A549 (cell line): ENCODE measurements at regions not wholly inside any gene's neighbourhood (a gene's known extent, or its start where the extent isn't known, plus 50 kb on each side); places are given as distances from the start of the nearest gene placed in this dataset.

Experiments used
- ATAC-seq, 2 experiments: fragments of 200-7000 bp in 1 of 2; fragments of >200 bp in 1 of 2; cut with Nextera tagmentation in 1 of 2; cut with Tn5 transposase in 1 of 2; 3 replicates each; pipeline versions ENCODE4 v1.8.0 to v1.9.1; 2018 to 2020; ENCODE audit warnings: mild to moderate bottlenecking in 1 of 2, moderate library complexity in 1 of 2
- CTCF ChIA-PET: fragments of 300-600 bp; sonication (Branson Sonifier 250); formaldehyde crosslinking; extraction: SDS; loops from one replicate; lab custom pipeline; 2021; ENCODE audit warnings: antibody characterized with exemption, inconsistent platforms; lab: Yijun Ruan, JAX
- POLR2A ChIA-PET: fragments of 350-600 bp; formaldehyde crosslinking; extraction: SDS; loops from one replicate; lab custom pipeline; 2021; ENCODE audit warnings: antibody characterized with exemption, inconsistent platforms; lab: Yijun Ruan, JAX
- DNase-seq, 2 experiments: peaks; one replicate each; pipeline versions ENCODE4 v3.0.0 to v3.0.0-alpha.2; 2011 to 2016; ENCODE audit warnings: low read depth in 1 of 2, low spot score in 1 of 2
- FAIRE-seq: peaks from 2 replicates; lab custom pipeline; 2011; peaks lifted over from hg19 to GRCh38; lab: Jason Lieb, UNC
- H3K27ac ChIP-seq, 2 experiments: fragments of >200 bp; sonication (Bioruptor Twin); formaldehyde crosslinking; 3 replicates each; pipeline ENCODE4 v1.5.1; 2016 to 2017
- H3K4me1 ChIP-seq: fragments of >200 bp; sonication (Bioruptor Twin); formaldehyde crosslinking; 3 replicates; pipeline ENCODE4 v1.6.1; 2016
- H3K4me2 ChIP-seq: fragments of >200 bp; sonication (Bioruptor Twin); formaldehyde crosslinking; 3 replicates; pipeline ENCODE4 v1.6.1; 2016
- H3K4me3 ChIP-seq: fragments of >200 bp; sonication (Bioruptor Twin); formaldehyde crosslinking; 3 replicates; pipeline ENCODE4 v1.5.1; 2016
- H3K9me3 ChIP-seq: fragments of >200 bp; sonication (Bioruptor Twin); formaldehyde crosslinking; 3 replicates; pipeline ENCODE4 v1.6.1; 2016
- ATOH8 ChIP-seq: fragments of 250-450 bp; sonication (Bioruptor Pico); IDR thresholded peaks from 2 replicates; pipeline ENCODE4 v1.5.0; 2020; ENCODE audit warnings: low read depth, mild to moderate bottlenecking, moderate library complexity
- BHLHE40 ChIP-seq: IDR thresholded peaks from 2 replicates; pipeline ENCODE4 v1.6.1; 2012; ENCODE audit warnings: low read depth, low read length, inconsistent platforms
- CHD2 ChIP-seq: fragments of 150-350 bp; IDR thresholded peaks from 2 replicates; pipeline ENCODE4 v1.6.1; 2014; ENCODE audit warnings: low read length; ENCODE audit not compliant: partially characterized antibody
- EHF ChIP-seq: fragments of 250-450 bp; sonication (Bioruptor Pico); IDR thresholded peaks from 2 replicates; pipeline ENCODE4 v1.5.0; 2020; ENCODE audit warnings: mild to moderate bottlenecking
- ESRRA ChIP-seq: fragments of 150-350 bp; IDR thresholded peaks from 2 replicates; pipeline ENCODE4 v1.6.1; 2014; ENCODE audit warnings: mild to moderate bottlenecking, low read length, borderline replicate concordance
- FOSL2 ChIP-seq, 2 experiments: fragments of 450-650 bp in 1 of 2; fragments of >200 bp in 1 of 2; sonication (Bioruptor Twin) in 1 of 2; formaldehyde crosslinking; IDR thresholded peaks; 2 replicates each; pipeline versions ENCODE4 v1.5.0 to v1.6.1; 2016 to 2020; ENCODE audit warnings: mild to moderate bottlenecking in 1 of 2, moderate library complexity in 1 of 2
- HEYL ChIP-seq: fragments of 250-450 bp; sonication (Bioruptor Pico); IDR thresholded peaks from 2 replicates; pipeline ENCODE4 v1.8.0; 2021; ENCODE audit warnings: mild to moderate bottlenecking, moderate library complexity
- JUNB ChIP-seq: fragments of >200 bp; sonication (Bioruptor Twin); formaldehyde crosslinking; IDR thresholded peaks from 2 replicates; pipeline ENCODE4 v1.6.1; 2016
- MAFK ChIP-seq: fragments of 450-650 bp; IDR thresholded peaks from 2 replicates; pipeline ENCODE4 v1.6.1; 2014; ENCODE audit not compliant: partially characterized antibody
- MAX ChIP-seq: IDR thresholded peaks from 2 replicates; pipeline ENCODE4 v1.6.1; 2012
- NR3C1 ChIP-seq: fragments of >200 bp; sonication (Bioruptor Twin); formaldehyde crosslinking; IDR thresholded peaks from 3 replicates; pipeline ENCODE4 v1.6.1; 2017
- RAD21 ChIP-seq, 2 experiments: fragments of >200 bp in 1 of 2; sonication (Bioruptor Twin) in 1 of 2; formaldehyde crosslinking in 1 of 2; IDR thresholded peaks in 1 of 2; conservative IDR thresholded peaks in 1 of 2; 2 replicates in 1 of 2; 3 replicates in 1 of 2; pipeline ENCODE4 v1.6.1; 2012 to 2018; ENCODE audit warnings: inconsistent platforms in 1 of 2
- REST ChIP-seq: fragments of 200-600 bp; sonication (generic); IDR thresholded peaks from 2 replicates; pipeline ENCODE4 v1.6.1; 2016; ENCODE audit warnings: antibody characterized with exemption, mild to moderate bottlenecking, moderate library complexity
- RNF2 ChIP-seq: fragments of 200-600 bp; sonication (generic); IDR thresholded peaks from 2 replicates; pipeline ENCODE4 v1.6.1; 2016; ENCODE audit warnings: low read depth, mild to moderate bottlenecking, antibody characterized with exemption, moderate library complexity, borderline replicate concordance
- TFCP2L1 ChIP-seq: fragments of 250-450 bp; sonication (Bioruptor Pico); IDR thresholded peaks from 2 replicates; pipeline ENCODE4 v1.5.0; 2021; ENCODE audit warnings: mild to moderate bottlenecking
- WGBS: methylation state at CpG from one replicate; pipeline ENCODE4 v1.1.6; 2017; ENCODE audit errors: missing lambda C conversion rate; 5-methylcytosine and 5-hydroxymethylcytosine counted together
- TF ChIP-seq, protein P1 (sequence below): fragments of >200 bp; sonication (Bioruptor Twin); formaldehyde crosslinking; IDR thresholded peaks from 2 replicates; pipeline ENCODE4 v1.6.1; 2016

DNA sequence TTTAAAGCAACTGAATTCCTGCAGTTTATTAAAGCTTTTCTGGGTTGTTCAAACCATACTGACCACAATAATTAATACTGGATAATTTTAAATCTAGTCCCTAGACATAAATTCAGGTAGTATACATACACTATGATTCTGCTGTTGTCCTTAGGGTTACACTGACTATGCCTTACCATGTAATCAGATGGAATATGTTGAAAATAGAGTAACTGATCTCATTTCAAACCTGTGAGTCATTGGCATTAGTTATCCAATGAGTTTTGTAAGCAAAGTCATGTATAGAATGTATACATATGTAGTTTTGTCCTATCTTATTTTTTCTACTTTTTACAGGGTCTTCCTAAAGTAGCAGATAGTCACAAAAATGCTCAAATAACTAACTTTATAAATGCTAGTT, 517.1 kb upstream of the CCDC54 start:
- Histone ChIP-seq H3K27ac (no peak overlapping the region), H3K9me3 (0 out of 3 replicates have a peak, but pooled peaks cover 2% of the 10 kb centered on the region), H3K4me1 (no peaks in the 10 kb centered on the region), H3K4me2 (no peak overlapping the region), H3K4me3 (no peak overlapping the region)
- POLR2A ChIA-PET: no interaction called here
- DNase-seq (no peak), ATAC-seq (no peak), FAIRE-seq (no peak)
- no peak for TF ChIP-seq ESRRA
- no peak for TF ChIP-seq EHF (CRISPR knock-in tag)
- no peak for TF ChIP-seq JUNB
- no peak for TF ChIP-seq ATOH8 (CRISPR knock-in tag)
- TF ChIP-seq CHD2: no peak
- TF ChIP-seq BHLHE40: no peak
- no peak for TF ChIP-seq FOSL2 (IDR thresholded peaks at IDR 0.05)
- TF ChIP-seq FOSL2 (CRISPR knock-in tag; IDR thresholded peaks at IDR 0.05): no peak
- no peak for TF ChIP-seq TFCP2L1 (CRISPR knock-in tag)
- no peak for TF ChIP-seq MAX
- no peak for TF ChIP-seq MAFK
- no peak for TF ChIP-seq RNF2
- no peak for TF ChIP-seq NR3C1
- CTCF ChIA-PET: no interaction called here

DNA sequence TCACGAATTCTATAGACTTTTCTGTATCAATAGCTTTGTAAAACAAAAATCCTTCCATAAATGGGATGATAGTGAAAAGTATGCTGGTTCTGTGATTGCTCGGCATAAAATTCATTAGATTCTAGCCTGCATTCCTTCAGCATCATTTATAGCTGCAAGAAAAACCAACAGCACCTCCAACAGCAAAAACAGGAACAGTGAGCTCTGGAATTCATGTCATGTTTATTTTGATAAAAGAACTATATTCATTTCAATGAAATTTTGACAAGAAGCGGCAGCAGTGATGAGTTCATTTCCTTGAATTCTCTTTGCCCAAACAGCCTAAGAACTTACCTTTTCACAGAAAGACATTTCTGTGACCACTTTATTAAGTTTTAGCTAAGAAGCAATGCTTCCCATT, 515.2 kb upstream of the CCDC54 start:
- H3K27ac ChIP-seq: no peak overlapping the region
- H3K4me3 ChIP-seq: no peak overlapping the region
- no peaks in the 10 kb centered on the region for H3K4me1 ChIP-seq
- no peaks in the 10 kb centered on the region for H3K9me3 ChIP-seq
- WGBS: 20% methylated on average over 3 of the region's 3 CpGs
- ChIA-PET CTCF (interaction anchor here (1.0 to 1.5 kb wide), 2 partner anchors 10 to 202 kb away, joined by 5 read pairs; no protein-coding TSS in a partner anchor), POLR2A (interaction anchor here (1.0 kb wide), 1 partner anchor 21 kb away, joined by 3 read pairs; no protein-coding TSS in a partner anchor)
- no peak overlapping the region for H3K4me2 ChIP-seq
- DNase-seq: no peak
- no peak for ATAC-seq
- no peak for TF ChIP-seq MAFK
- no peak for TF ChIP-seq REST
- TF ChIP-seq RAD21 (conservative IDR thresholded peaks at IDR 0.05 in 1 of 2, IDR thresholded peaks at IDR 0.05 in 1 of 2): peak in 1 of 2 experiments; percentile 15; a peak in 1 of 5 replicates
- no peak for FAIRE-seq

GRCh38 chr3:106877627-106878026, 499.6 kb upstream of the CCDC54 start:
- ChIA-PET POLR2A (no interaction called here), CTCF (interaction anchor here (0.7 to 1.3 kb wide), 2 partner anchors 8 to 187 kb away, joined by 3 read pairs; no protein-coding TSS in a partner anchor)
- no peak overlapping the region for H3K27ac ChIP-seq
- H3K4me1 ChIP-seq: no peaks in the 10 kb centered on the region
- TF ChIP-seq, protein P1, sequence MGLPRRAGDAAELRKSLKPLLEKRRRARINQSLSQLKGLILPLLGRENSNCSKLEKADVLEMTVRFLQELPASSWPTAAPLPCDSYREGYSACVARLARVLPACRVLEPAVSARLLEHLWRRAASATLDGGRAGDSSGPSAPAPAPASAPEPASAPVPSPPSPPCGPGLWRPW: no peak
- TF ChIP-seq RAD21 (conservative IDR thresholded peaks at IDR 0.05 in 1 of 2, IDR thresholded peaks at IDR 0.05 in 1 of 2) (no peak), HEYL (CRISPR knock-in tag) (no peak)
- ATAC-seq (no peak), DNase-seq (no peak), FAIRE-seq (no peak)
- H3K4me3 ChIP-seq: no peak overlapping the region
- no peak overlapping the region for H3K4me2 ChIP-seq
- H3K9me3 ChIP-seq: no peaks in the 10 kb centered on the region
- 50% methylated on average over 1 of the region's 1 CpG for WGBS
